Cardiac muscle cell (in vitro differentiated cells and primary cell): ENCODE measurements at regions not wholly inside any gene's neighbourhood (a gene's known extent, or its start where the extent isn't known, plus 50 kb on each side); places are given as distances from the start of the nearest gene placed in this dataset.

Experiments
- DNase-seq, 2 donors: peaks; one replicate each; pipeline versions ENCODE4 v3.0.0 to v3.0.0-alpha.2; 2010 to 2017; ENCODE audit warnings: low read depth in 1 of 2, low spot score in 1 of 2
- H3K27ac ChIP-seq: fragments of 200-600 bp; sonication (generic); 2 replicates; pipeline ENCODE4 v1.5.1; 2016
- H3K27me3 ChIP-seq: fragments of 200-600 bp; sonication (generic); 2 replicates; pipeline ENCODE4 v1.6.0; 2016; ENCODE audit warnings: control low read depth
- H3K36me3 ChIP-seq: fragments of 200-600 bp; sonication (generic); 2 replicates; pipeline ENCODE4 v1.5.1; 2016; ENCODE audit warnings: control low read depth
- H3K4me1 ChIP-seq: fragments of 200-600 bp; sonication (generic); 2 replicates; pipeline ENCODE4 v1.8.1; 2017; ENCODE audit warnings: low read depth, mild to moderate bottlenecking, mixed run types
- H3K4me3 ChIP-seq: fragments of 200-600 bp; sonication (generic); 2 replicates; pipeline ENCODE4 v1.5.1; 2016; ENCODE audit warnings: mild to moderate bottlenecking
- H3K9me3 ChIP-seq: fragments of 200-600 bp; sonication (generic); 2 replicates; pipeline ENCODE4 v1.5.1; 2017; ENCODE audit warnings: low read depth, mild to moderate bottlenecking, control low read depth
- CTCF ChIP-seq: IDR thresholded peaks from 2 replicates; pipeline ENCODE4 v1.5.1; 2012; ENCODE audit warnings: low read depth, mild to moderate bottlenecking, low read length

DNA sequence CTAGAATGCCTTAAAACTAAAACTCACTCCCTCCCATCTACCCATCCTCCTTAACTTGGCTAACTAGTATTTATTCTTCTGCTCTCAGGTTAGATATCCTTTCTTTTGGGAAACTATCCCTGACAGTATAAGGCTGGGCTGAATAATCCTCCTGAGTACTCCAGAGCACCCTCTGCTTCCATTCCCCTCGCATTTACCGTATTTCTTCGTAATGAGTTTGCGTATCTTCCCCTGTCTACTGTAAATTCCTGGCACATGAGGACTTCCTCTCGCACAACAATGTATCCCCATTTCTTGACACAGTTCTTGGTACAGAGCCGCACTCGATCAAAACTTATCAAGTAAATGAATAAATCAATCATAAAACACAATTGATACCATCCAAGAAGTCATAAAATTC, 82.9 kb upstream of the AKAP13 start:
- Histone ChIP-seq H3K27ac (no peak overlapping the region), H3K27me3 (no peaks in the 10 kb centered on the region), H3K4me1 (no peaks in the 10 kb centered on the region), H3K36me3 (no peaks in the 10 kb centered on the region), H3K9me3 (no peaks in the 10 kb centered on the region), H3K4me3 (no peak overlapping the region)
- TF ChIP-seq CTCF = no peak
- DNase-seq = no peak

DNA sequence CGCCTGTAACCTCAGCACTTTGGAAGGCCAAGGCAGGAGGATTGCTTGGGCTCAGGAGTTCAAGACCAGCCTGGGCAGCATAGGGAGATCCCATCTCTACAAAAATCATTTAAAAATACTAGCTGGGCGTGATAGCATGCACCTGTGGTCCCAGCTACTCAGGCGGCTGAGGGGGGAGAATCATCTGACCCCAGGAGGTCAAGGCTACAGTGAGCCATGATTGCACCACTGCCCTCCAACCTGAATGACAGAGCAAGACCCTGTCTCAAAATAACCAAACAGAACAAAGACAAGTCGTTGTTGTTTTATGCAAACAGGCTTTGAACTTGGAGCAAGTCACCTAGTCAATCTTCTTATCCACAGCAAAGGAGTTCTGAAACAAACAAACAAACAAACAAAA, 82.0 kb upstream of the AKAP13 start:
- no peak for DNase-seq
- H3K9me3 ChIP-seq = no peaks in the 10 kb centered on the region
- H3K36me3 ChIP-seq = no peaks in the 10 kb centered on the region
- H3K27me3 ChIP-seq = no peaks in the 10 kb centered on the region
- TF ChIP-seq CTCF = no peak
- H3K27ac ChIP-seq = no peak overlapping the region
- H3K4me1 ChIP-seq = no peaks in the 10 kb centered on the region
- H3K4me3 ChIP-seq = no peak overlapping the region

DNA sequence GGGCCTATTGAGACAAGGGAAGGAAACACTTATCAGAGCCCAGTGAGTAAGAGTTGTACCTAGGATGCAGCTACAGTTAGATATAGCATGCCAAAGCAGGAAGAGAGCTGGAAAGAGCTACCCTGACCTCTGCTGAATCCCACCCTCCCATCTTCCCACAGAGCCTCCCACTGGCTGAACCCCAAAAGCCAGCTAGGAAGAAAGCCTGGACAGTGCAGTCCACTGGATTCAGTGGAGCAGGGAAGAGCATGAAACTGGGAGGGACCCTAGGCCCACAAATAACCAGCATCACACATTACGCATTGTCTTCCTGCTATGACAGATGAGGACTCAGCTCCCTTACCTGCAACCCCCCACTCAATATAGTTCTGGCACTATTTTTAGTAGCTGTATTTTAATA, 81.5 kb upstream of the AKAP13 start:
- Histone ChIP-seq H3K27ac (no peak overlapping the region), H3K4me3 (no peak overlapping the region), H3K36me3 (no peaks in the 10 kb centered on the region), H3K9me3 (no peaks in the 10 kb centered on the region), H3K4me1 (no peaks in the 10 kb centered on the region), H3K27me3 (no peaks in the 10 kb centered on the region)
- no peak for TF ChIP-seq CTCF
- DNase-seq = no peak

DNA sequence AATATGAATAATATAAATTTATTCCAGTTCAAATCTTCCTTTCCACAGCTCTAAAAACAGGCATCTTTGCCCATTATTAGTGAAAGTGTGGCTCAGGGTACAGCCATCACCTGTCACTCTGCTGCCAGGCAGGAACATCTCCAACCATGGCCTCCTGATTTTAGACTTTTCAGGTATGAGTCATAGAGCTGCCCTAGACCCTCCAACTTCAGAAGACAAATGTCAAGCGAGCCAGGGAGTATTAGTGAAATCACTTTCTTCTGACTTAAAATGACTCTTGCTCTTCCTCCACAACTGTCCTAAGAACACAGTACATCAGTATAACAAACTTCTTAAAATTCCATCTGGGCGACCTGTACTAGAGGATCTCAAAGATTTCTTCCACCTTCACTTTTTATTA, 78.1 kb upstream of the AKAP13 start:
- Histone ChIP-seq H3K27me3 (no peaks in the 10 kb centered on the region), H3K9me3 (no peaks in the 10 kb centered on the region), H3K4me3 (no peak overlapping the region), H3K27ac (no peak overlapping the region), H3K36me3 (no peaks in the 10 kb centered on the region), H3K4me1 (no peaks in the 10 kb centered on the region)
- no peak for DNase-seq
- no peak for TF ChIP-seq CTCF

GRCh38 chr15:85305050-85305449, 75.4 kb upstream of the AKAP13 start:
- Histone ChIP-seq H3K27me3 (no peaks in the 10 kb centered on the region), H3K36me3 (no peaks in the 10 kb centered on the region), H3K4me1 (no peaks in the 10 kb centered on the region), H3K9me3 (no peaks in the 10 kb centered on the region), H3K4me3 (no peak overlapping the region), H3K27ac (no peak overlapping the region)
- no peak for TF ChIP-seq CTCF
- DNase-seq = no peak
